Germinal center (tissue), 1 donor: ENCODE measurements at regions not wholly inside any gene's neighbourhood (a gene's known extent, or its start where the extent isn't known, plus 50 kb on each side); places are given as distances from the start of the nearest gene placed in this dataset.

Experiments used
- DNase-seq: peaks from one replicate; pipeline ENCODE4 v3.0.0; 2012; ENCODE audit warnings: mixed read lengths, low spot score

DNA sequence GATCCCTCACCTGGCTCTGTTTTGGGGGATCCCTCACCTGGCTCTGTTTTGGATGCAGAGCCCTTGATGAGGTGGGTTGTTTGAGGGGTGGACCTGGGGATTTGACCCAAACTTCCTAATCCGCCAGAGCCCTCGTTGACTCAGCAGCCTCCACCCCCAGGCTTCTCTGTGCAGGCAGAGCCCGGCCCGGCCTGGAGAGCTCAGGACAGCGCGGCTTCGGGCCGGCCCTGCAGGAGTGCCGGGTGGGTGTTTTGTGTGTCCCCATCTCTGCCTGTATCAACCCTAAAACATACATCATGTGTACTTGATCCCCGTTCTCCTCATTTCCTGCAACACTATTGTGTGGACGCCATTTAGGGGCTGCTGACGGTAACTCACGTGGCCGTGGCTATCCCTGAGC lies 124.2 kb downstream of the SIK1 start:
- DNase-seq, result no peak

DNA sequence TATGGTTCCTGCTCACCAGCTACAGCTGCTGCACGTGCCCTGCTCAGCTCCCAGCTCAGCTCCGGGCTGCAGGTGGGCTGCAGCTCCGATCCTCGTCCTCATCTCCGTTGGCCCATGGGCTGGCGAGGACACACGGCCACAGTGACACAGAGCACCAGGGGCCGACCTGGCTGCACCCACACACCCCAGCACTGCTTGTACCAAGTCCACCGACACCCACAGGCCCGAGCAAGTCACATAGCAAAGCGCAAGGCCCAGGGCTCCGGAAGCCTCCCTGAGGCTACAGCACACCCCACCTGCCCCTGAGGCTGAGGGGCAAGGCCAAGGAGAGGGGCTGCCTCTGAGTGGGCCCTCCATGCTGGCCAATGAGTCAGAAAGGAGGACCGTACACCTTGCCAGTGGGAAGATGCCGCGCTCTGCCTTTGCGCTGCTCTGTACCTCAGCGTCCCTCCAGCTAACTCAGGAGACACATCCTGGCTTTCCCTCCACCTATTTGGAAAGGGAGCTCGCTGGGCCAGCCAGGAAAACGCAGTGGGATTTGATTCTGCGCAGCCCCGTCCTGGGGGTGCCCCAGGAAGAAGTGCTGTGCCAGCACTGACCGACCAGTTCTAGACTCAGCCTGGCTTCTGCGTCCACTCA lies 124.8 kb downstream of the SIK1 start:
- no peak for DNase-seq

GRCh38 chr21:43301409-43302061 lies 125.4 kb downstream of the SIK1 start:
- no peak for DNase-seq

DNA sequence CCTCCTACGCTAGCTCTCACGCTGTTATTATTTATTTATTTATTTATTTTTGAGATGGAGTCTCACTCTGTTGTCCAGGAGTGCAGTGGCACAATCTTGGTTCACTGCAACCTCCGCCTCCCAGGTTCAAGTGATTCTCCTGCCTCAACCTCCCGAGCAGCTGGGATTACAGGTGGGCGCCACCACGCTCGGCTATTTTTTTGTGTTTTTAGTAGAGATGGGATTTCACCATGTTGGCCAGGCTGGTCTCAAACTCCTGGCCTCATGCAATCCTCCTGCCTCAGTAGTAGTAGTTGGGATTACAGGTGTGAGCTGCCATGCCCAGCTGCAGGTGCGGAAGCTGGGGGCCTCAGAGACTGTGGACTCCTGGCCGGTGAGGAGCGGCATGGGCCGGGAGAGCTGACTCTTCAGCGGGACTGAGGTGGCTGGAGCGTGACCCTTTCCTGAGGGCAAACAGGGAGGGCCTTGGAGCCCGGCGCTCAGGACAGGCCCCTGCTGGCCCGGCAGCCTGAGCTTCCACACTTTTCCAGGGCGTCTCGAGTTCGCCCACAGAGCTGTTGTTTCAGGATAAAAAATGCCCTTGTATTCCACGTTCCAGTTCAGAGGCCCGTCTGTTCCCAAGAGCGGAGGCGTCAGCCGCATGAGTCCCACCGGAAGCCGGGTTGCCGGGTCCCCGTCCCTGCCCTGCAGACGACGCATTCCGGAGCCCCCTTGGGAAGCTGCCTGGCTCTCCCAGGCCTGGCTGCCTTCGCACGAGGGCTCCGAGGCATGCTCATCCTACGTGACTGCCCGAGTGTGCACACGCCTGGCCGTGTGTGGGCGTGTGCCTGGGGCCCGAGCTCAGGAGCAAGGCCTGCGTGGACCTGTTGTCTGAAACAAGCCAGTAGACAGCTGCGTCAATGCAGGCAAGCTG lies 126.2 kb downstream of the SIK1 start:
- no peak for DNase-seq

DNA sequence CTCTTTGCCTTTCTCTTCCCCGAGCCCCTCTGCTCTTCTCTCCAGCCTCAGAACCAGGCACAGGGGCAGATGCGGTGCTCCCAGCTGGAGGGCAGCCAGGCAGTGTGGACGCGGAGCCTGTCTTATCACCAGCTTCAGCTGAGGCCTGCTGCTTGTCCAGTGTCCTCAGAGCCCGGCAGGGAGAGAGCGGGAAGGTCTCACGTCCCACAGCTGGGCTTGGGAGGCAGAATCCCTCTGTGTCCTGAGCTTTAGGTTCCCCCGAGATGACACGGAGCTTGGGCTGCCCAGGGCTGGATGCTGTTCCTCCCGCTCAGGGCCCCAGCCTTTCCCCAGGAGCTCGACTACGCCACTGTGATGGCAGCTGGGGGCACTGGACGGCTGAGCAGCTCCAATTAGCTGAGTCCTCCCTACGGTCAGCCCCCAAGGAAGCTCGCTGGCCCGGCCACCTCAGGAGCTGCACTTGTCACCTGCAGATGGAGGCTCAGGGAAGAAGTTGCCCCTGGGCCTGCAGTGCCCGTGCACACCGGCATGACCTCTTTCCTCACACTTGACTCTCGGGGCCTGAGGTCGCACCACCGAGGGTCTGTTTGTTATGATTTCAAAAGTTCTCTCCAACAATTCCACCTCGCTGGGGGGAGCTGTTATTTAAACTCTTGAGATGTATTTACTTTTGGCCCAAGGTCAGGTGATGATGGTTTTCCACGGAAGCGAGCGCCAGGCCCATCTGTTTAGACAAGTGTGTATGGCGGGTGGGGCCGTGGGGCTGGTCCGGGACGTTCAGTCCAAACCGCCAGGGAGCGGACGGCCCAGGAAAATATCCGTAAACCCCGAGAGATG lies 127.3 kb downstream of the SIK1 start:
- no peak for DNase-seq

DNA sequence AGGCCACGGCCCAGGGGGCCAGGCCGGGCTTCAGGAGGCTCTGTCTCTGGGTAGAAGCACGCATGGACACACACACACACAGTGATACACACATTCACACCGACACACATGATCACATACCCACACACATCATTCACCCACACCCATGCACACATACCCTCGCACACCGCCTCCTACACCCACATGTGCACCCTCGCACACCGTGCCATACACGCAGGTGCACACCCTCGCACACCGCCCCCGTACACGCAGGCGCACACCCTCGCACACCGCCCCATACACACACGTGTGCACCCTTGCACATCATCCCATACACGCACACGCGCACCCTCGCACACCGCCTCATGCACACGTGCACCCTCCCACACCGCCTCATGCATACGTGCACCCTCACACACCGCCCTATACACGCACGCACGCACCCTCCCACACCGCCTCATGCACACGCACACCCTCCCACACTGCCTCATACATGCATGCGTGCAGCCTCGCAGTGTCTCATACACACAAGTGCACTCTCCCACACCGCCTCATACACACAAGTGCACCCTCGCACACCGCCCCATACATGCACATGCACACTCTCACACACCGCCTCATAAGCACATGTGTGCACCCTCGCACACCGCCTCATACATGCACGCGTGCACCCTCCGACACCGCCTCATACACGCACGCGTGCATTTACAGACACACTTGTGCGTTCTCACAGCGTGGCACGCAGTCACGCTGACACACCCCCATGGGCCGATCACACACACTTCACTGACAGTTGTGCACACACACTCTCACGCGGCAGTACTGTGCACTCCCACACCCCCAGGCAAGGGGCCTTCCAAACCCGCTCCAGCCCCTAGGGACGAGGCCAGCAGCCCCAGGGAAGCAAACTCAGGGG lies 128.1 kb downstream of the SIK1 start:
- DNase-seq, result no peak

- DNase-seq, result no peak
Measured at GRCh38 chr21:43297989-43298388, 128.9 kb downstream of the SIK1 start.

GRCh38 chr21:43297391-43297981 lies 128.7 kb downstream of the CRYAA start:
- no peak for DNase-seq

DNA sequence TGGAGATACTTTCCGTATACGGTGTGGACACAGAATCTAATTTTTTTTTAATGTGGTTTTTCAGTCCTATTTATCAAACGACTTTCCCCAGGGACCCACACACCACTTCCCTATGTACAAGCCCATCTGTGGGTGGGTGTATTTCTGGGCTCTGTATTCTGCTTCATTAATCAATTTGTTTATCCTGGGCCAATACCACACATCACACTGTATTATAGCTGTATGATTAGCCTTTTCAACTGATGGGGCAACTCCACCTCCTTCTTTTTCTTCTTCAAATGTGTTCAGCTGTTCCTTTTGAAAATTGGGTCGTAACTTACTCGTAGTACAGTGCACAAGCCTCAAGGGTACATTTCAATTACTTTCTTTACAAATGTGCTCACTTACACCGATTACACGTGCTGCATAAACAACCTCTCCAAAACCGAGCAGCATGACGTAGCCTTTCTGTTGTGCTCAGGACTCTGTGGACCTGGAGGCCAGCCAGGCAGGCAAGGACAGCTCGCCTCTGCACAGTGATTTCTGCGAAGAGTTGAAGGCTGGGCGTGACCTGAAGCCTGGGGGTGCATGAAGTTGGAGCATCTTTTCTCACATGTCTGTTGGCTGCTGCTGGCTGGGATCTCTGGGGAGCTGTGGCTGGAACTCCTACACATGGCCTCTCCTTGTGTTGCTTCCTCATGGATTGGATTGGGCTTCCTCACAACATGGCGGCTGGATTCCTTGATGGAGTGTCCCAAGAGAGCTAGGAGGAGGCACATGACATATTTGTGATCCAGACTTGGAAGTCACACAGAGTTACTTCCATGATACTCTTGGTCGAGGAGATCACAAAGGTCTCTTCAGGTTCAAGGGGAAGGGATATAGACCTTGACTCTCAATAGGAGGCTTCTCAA lies 126.5 kb downstream of the CRYAA start:
- peak; percentile 66 for DNase-seq

GRCh38 chr21:43294194-43294902 lies 125.5 kb downstream of the CRYAA start:
- DNase-seq, result no peak

- DNase-seq, result no peak
Measured at GRCh38 chr21:43292866-43293142, 124.0 kb downstream of the CRYAA start.

- no peak for DNase-seq
Measured at GRCh38 chr21:43292041-43292865, 123.4 kb downstream of the CRYAA start.

DNA sequence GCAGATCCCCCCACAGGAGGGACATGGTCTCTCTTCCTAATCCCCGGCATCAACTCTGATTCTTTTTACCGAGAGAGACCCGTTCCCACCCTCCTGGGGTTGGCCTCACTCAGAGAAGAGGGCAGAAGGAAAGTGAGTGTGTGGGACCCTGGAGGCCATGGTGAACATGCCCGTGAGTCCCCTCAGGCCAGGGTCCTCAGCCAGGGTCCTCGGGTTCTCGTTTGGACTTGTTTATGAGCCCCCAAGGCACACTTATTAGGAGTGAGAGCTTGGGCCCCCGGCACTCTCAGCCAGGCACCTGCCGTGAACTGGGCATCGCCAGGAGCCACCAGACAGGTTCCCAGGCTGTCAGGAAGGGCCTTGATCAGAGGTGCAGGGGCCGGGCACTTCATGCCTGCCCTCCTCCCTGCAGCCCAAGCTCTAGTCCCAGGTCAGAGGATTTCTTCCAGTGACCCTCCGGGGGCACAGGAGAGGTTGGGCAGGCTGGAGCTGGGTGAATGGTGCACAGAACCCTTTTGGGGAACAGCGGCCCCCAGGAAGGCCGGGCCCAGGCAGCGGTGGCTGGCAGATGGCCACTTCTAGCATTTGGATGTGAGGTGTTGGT lies 122.6 kb downstream of the CRYAA start:
- no peak for DNase-seq

GRCh38 chr21:43290421-43291346 lies 121.9 kb downstream of the CRYAA start:
- peak; percentile 81 for DNase-seq

- DNase-seq, result no peak
Measured at GRCh38 chr21:43289966-43290365, 121.2 kb downstream of the CRYAA start.

- DNase-seq, result no peak
Measured at GRCh38 chr21:43289442-43289841, 120.6 kb downstream of the CRYAA start.
